ENCODE measurements at regions not wholly inside any gene's neighbourhood (a gene's known extent, or its start where the extent isn't known, plus 50 kb on each side); places are given as distances from the start of the nearest gene placed in this dataset.

DNA sequence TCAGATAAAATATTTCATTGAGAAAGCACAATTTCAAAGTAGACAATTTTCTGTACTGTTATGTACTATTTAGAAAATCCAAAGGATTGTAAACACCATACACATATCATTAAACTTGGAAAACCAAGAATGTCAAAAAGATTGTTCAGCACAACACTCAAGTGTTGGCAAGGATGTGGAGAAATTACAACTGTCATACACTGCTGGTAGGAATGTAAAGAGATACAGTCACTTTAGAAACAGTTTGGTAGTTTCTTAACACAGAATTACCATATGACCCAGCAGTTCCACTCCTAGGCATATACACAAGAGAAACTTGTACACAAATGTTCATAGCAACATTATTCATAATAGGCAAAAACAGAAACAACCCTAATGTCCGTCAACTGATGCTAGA lies 71.2 kb downstream of the OR2K2 start:
- no peak for DNase-seq (ENCODE audit: low read depth)
- no peak overlapping the region for H3K4me3 ChIP-seq (ENCODE audit: low read depth, low read length)
- TF ChIP-seq, protein P1, sequence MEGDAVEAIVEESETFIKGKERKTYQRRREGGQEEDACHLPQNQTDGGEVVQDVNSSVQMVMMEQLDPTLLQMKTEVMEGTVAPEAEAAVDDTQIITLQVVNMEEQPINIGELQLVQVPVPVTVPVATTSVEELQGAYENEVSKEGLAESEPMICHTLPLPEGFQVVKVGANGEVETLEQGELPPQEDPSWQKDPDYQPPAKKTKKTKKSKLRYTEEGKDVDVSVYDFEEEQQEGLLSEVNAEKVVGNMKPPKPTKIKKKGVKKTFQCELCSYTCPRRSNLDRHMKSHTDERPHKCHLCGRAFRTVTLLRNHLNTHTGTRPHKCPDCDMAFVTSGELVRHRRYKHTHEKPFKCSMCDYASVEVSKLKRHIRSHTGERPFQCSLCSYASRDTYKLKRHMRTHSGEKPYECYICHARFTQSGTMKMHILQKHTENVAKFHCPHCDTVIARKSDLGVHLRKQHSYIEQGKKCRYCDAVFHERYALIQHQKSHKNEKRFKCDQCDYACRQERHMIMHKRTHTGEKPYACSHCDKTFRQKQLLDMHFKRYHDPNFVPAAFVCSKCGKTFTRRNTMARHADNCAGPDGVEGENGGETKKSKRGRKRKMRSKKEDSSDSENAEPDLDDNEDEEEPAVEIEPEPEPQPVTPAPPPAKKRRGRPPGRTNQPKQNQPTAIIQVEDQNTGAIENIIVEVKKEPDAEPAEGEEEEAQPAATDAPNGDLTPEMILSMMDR (IDR thresholded peaks at IDR 0.05; ENCODE audit: insufficient read depth, low read length) = no peak

DNA sequence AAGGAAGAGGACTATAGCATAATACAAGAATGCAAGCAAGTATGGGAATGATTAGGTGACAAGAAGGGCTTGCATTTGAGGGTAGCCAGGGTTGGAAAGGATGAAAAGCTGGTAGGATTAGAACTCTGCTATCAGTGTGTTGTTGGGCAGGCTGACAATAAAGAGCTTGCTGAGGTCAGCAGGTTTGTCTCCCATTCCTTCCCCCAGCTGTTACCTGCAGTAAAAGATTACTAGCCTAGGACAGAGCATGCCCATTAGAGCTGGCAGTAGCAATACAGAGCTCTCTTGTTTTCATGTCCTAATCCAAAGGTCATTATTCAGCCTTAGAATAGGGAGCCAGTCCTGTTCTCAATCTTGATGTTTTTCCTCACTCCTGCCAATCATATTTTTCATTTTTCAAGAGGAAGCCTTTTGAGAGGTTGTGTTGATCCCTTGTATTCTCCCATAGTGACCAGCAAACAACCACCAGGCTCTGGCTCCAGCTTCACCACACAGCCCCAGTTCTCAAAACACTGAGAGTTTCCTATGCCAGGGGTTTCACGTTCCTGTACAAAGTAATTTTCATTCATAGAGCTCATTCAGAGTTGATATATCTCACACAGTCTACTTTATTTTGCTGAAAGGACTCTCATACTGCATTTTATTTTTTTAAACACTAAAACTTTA lies 71.7 kb downstream of the OR2K2 start:
- TF ChIP-seq, protein P1 (IDR thresholded peaks at IDR 0.05; ENCODE audit: insufficient read depth, low read length) = no peak
- DNase-seq (ENCODE audit: low read depth) = no peak

DNA sequence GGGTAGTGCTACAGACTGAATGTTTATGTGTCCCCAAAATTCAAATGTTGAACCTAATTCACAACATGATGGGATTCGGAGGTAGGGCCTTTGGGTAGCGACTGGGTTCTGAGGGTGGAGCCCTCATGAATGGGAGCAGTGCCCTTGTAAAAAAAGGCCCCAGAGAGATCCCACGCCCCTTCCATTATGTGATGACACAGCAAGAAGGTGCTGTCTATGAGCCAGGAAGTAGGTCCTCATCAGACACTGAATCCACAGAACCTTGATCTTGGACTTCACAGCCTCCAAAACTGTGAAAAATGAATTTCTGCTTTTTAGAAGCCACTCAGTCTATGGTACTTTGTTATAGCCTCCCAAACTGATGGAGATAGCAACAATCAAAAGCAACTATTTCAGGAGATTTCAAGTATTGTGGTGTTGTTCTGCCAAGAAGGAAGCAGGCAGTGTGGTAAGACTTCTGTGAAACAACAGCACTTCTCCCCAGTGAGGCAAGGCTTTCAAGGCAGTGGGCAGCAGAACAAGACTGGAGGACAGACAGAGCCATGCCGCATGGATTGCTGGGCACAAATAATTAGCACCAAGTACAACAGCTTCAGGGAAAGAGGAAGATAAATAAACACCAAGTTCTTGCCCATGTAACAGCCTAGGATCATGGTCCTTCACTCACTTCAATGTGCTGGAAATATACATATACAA lies 76.1 kb downstream of the OR2K2 start:
- H3K4me3 ChIP-seq (ENCODE audit: low read depth, low read length) = no peak overlapping the region
- no peak for DNase-seq (ENCODE audit: low read depth)
- TF ChIP-seq, protein P1 (IDR thresholded peaks at IDR 0.05; ENCODE audit: insufficient read depth, low read length) = no peak

More for the DNA sequence above, 71.7 kb downstream of the OR2K2 start:
- no peak overlapping the region for H3K4me3 ChIP-seq (ENCODE audit: low read depth, low read length)

DNA sequence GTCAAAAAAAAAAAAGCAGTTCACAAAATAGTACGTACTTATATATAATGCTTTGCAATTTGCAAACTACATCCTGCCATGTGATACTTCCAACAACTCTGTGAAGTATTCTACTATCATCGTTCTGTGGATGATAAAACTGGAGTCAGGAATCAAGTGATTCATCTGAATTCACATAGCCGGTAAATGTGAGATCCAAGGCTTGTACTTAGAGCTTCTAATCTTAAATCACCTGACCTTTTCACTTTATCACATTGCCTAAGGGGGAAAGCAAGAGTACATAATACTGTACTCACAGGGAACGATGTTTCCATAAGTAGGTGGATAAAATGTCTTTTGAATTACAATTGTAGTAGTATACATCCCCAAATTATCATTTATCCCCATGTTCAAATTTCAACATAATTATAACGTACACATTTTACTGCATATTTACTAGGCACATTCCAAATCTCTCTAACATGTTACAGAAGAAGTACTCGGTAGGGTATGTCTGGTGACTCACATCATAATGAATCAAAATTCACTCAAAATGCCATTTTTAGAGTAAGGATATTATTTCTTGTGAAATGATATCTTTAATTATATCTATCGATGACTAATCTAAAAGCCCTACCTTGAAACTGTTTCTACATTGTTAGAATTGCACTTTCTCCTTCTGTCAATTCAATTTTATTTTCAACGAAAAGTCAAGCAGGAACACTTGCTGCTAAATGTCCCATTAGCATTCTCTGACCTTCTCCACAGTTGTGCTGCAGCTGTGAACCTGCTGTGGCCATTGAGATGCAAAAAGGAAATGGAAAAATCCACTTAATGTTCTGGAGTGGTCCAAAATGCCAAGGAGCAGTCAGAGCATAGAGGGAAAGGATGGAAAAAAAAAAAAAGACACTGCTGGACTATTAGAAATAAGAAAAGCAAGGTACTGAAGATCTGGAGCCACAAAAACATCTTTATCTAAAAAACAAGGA lies 78.9 kb downstream of the OR2K2 start:
- no peak overlapping the region for H3K4me3 ChIP-seq (ENCODE audit: low read depth, low read length)
- no peak for DNase-seq (ENCODE audit: low read depth)
- TF ChIP-seq, protein P1 (IDR thresholded peaks at IDR 0.05; ENCODE audit: insufficient read depth, low read length) = no peak

DNA sequence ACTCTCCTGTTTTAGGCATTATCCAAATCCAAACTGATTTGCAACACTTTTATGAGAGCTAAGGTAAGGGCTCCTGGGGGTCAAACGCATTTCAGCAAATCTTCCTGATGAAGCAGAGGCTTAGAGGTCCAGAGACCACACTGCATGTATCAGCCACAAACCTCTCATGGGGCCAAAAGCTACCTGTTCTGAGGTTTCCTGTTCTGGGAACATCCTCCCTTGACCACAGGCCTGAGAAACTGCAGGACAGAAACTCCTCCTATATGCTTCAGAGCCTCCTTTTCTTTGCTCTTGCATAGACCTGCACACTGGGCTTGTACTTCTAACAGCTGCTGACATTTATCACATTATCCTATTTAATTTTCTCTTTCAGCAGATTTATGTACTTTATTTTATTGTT lies 92.6 kb downstream of the OR2K2 start:
- TF ChIP-seq, protein P1 (IDR thresholded peaks at IDR 0.05; ENCODE audit: insufficient read depth, low read length) = no peak
- H3K4me3 ChIP-seq (ENCODE audit: low read depth, low read length) = no peak overlapping the region
- no peak for DNase-seq (ENCODE audit: low read depth)

DNA sequence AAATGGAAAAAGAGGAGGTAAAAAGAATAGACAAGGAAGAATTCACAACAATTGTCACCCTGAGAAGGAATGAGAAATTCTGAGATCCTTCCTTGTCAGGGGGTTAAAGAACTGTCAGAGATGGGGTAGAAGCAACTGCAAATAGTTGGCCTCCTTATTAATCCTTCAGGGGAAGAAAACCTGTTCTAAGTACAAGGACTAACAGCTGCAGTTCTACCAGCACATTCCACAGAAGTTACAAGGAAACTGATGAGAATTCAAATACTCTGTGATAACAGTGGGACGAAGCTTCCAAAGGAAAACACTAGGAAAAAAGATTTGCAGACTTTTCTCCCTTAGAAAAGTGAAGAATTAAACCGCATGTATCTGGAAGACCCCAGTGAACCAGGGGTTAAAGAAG lies 93.7 kb downstream of the OR2K2 start:
- no peak overlapping the region for H3K4me3 ChIP-seq (ENCODE audit: low read depth, low read length)
- DNase-seq (ENCODE audit: low read depth) = peak; percentile 42
- TF ChIP-seq, protein P1 (IDR thresholded peaks at IDR 0.05; ENCODE audit: insufficient read depth, low read length) = no peak

Measured in fibroblast of the aortic adventitia (primary cell).